Natural killer cell (primary cell): ENCODE measurements at regions not wholly inside any gene's neighbourhood (a gene's known extent, or its start where the extent isn't known, plus 50 kb on each side); places are given as distances from the start of the nearest gene placed in this dataset.

Experiments used
- ATAC-seq, 3 donors: fragments of 150-1000 bp in 2 of 3; fragments of 200-7000 bp in 1 of 3; cut with Tn5 transposase; 1 replicate in 1 of 3; 2 replicates in 2 of 3; pipeline ENCODE4 v1.10.0; 2021; ENCODE audit warnings: mild to moderate bottlenecking in 2 of 3, moderate library complexity in 2 of 3
- DNase-seq, 2 donors: peaks; one replicate each; pipeline versions ENCODE4 v3.0.0 to v3.0.0-alpha.2; 2013 to 2021; ENCODE audit warnings: mixed read lengths in 1 of 2
- H3K27ac ChIP-seq: one replicate; pipeline ENCODE4 v1.5.1; 2013; ENCODE audit warnings: mild to moderate bottlenecking, low read length
- H3K27me3 ChIP-seq: one replicate; pipeline ENCODE4 v1.6.1; 2013; ENCODE audit warnings: low read length; ENCODE audit not compliant: control insufficient read depth, insufficient read depth
- H3K36me3 ChIP-seq: one replicate; pipeline ENCODE4 v1.6.1; 2013; ENCODE audit warnings: low read length; ENCODE audit not compliant: control insufficient read depth, insufficient read depth
- H3K4me1 ChIP-seq: one replicate; pipeline ENCODE4 v1.6.1; 2013; ENCODE audit warnings: low read length; ENCODE audit not compliant: control insufficient read depth, insufficient read depth
- H3K4me3 ChIP-seq: one replicate; pipeline ENCODE4 v1.5.1; 2013; ENCODE audit warnings: low read length
- H3K9me3 ChIP-seq: one replicate; pipeline ENCODE4 v1.6.1; 2013; ENCODE audit warnings: low read length; ENCODE audit not compliant: control insufficient read depth, insufficient read depth
- H3K27ac Mint-ChIP-seq, 2 donors: one replicate each; pipeline ENCODE4 v1.8.0; 2022; ENCODE audit warnings: mild to moderate bottlenecking in 2 of 2, mixed read lengths in 2 of 2, moderate library complexity in 1 of 2
- H3K27me3 Mint-ChIP-seq, 2 donors: one replicate each; pipeline ENCODE4 v1.8.0; 2022; ENCODE audit warnings: low read depth in 2 of 2, mixed read lengths in 2 of 2
- H3K36me3 Mint-ChIP-seq: one replicate; pipeline ENCODE4 v1.8.0; 2022; ENCODE audit warnings: mixed read lengths
- H3K4me1 Mint-ChIP-seq, 2 donors: one replicate each; pipeline ENCODE4 v1.8.0; 2022; ENCODE audit warnings: mixed read lengths in 2 of 2
- H3K4me3 Mint-ChIP-seq: one replicate; pipeline ENCODE4 v1.8.0; 2022; ENCODE audit warnings: mild to moderate bottlenecking, moderate library complexity, mixed read lengths
- H3K9me3 Mint-ChIP-seq, 2 donors: one replicate each; pipeline ENCODE4 v1.8.0; 2022; ENCODE audit warnings: mixed read lengths in 2 of 2
- CTCF ChIP-seq: fragments of 200-600 bp; IDR thresholded peaks from one replicate; pipeline ENCODE4 v1.8.0; 2022; ENCODE audit warnings: antibody characterized with exemption
- WGBS: methylation state at CpG from one replicate; pipeline ENCODE4 v1.1.7; 2013; ENCODE audit warnings: missing lambda C conversion rate; ENCODE audit not compliant: insufficient coverage; 5-methylcytosine and 5-hydroxymethylcytosine counted together
- intact Hi-C: fragments of 100-400 bp; cut with micrococcal nuclease; formaldehyde crosslinking; loops from one replicate; pipeline ENCODE4 v1.14.2; 2022

GRCh38 chr18:78605255-78605654, 374.4 kb upstream of the SALL3 start:
- Histone ChIP-seq H3K4me1 (no peaks in the 10 kb centered on the region), H3K9me3 (no peaks in the 10 kb centered on the region), H3K27ac (no peak overlapping the region), H3K36me3 (no peaks in the 10 kb centered on the region), H3K27me3 (no peaks in the 10 kb centered on the region), H3K4me3 (no peak overlapping the region)
- WGBS = 97% methylated on average over 16 of the region's 16 CpGs
- Mint-ChIP-seq H3K4me1 (peaks cover 0 to 6% of the 10 kb centered on the region in 2 donors), H3K9me3 (peaks cover 0 to 10% of the 10 kb centered on the region in 2 donors), H3K27ac (no peak overlapping the region), H3K27me3 (peaks cover 0 to 23% of the 10 kb centered on the region in 2 donors), H3K4me3 (no peak overlapping the region), H3K36me3 (no peaks in the 10 kb centered on the region)
- ATAC-seq = no peak
- no peak for DNase-seq
- intact Hi-C loops = no loop called here
- TF ChIP-seq CTCF = no peak

- WGBS = 90% methylated on average over 17 of the region's 17 CpGs
- H3K9me3 ChIP-seq = no peaks in the 10 kb centered on the region
- H3K27ac ChIP-seq = no peak overlapping the region
- TF ChIP-seq CTCF = no peak
- Mint-ChIP-seq H3K9me3 (peaks cover 0 to 10% of the 10 kb centered on the region in 2 donors), H3K4me3 (no peak overlapping the region), H3K36me3 (no peaks in the 10 kb centered on the region), H3K27ac (no peak overlapping the region), H3K4me1 (peaks cover 0 to 6% of the 10 kb centered on the region in 2 donors), H3K27me3 (peaks cover 0 to 23% of the 10 kb centered on the region in 2 donors)
- H3K4me1 ChIP-seq = no peaks in the 10 kb centered on the region
- DNase-seq (no peak), ATAC-seq (no peak)
- H3K36me3 ChIP-seq = no peaks in the 10 kb centered on the region
- no peak overlapping the region for H3K4me3 ChIP-seq
- no peaks in the 10 kb centered on the region for H3K27me3 ChIP-seq
- intact Hi-C loops = no loop called here
These were observed 372.4 kb upstream of the SALL3 start for GRCh38 chr18:78607221-78607620.

GRCh38 chr18:78607784-78608183, 371.8 kb upstream of the SALL3 start:
- no peak for TF ChIP-seq CTCF
- intact Hi-C loops = no loop called here
- Mint-ChIP-seq H3K4me3 (no peak overlapping the region), H3K27ac (no peak overlapping the region), H3K9me3 (peaks cover 0 to 10% of the 10 kb centered on the region in 2 donors), H3K36me3 (no peaks in the 10 kb centered on the region), H3K27me3 (peaks cover 0 to 23% of the 10 kb centered on the region in 2 donors), H3K4me1 (peaks cover 0 to 4% of the 10 kb centered on the region in 2 donors)
- Histone ChIP-seq H3K27ac (no peak overlapping the region), H3K36me3 (no peaks in the 10 kb centered on the region), H3K4me1 (no peaks in the 10 kb centered on the region), H3K4me3 (no peak overlapping the region), H3K27me3 (no peaks in the 10 kb centered on the region), H3K9me3 (no peaks in the 10 kb centered on the region)
- DNase-seq = no peak
- 92% methylated on average over 15 of the region's 15 CpGs for WGBS
- ATAC-seq = no peak

- 90% methylated on average over 12 of the region's 12 CpGs for WGBS
- peaks cover 3 to 10% of the 10 kb centered on the region in 2 donors for H3K9me3 Mint-ChIP-seq
- H3K27me3 ChIP-seq = no peaks in the 10 kb centered on the region
- no peak overlapping the region for H3K4me3 ChIP-seq
- H3K4me3 Mint-ChIP-seq = no peak overlapping the region
- ATAC-seq (no peak), DNase-seq (no peak)
- H3K27ac Mint-ChIP-seq = no peak overlapping the region
- TF ChIP-seq CTCF = no peak
- H3K4me1 ChIP-seq = no peaks in the 10 kb centered on the region
- peaks cover 0 to 17% of the 10 kb centered on the region in 2 donors for H3K27me3 Mint-ChIP-seq
- H3K4me1 Mint-ChIP-seq = no peaks in the 10 kb centered on the region
- intact Hi-C loops = no loop called here
- no peaks in the 10 kb centered on the region for H3K36me3 ChIP-seq
- H3K9me3 ChIP-seq = no peaks in the 10 kb centered on the region
- no peak overlapping the region for H3K27ac ChIP-seq
- H3K36me3 Mint-ChIP-seq = no peaks in the 10 kb centered on the region
These were observed 369.4 kb upstream of the SALL3 start for GRCh38 chr18:78610179-78610578.
